ENCODE measurements at regions not wholly inside any gene's neighbourhood (a gene's known extent, or its start where the extent isn't known, plus 50 kb on each side); places are given as distances from the start of the nearest gene placed in this dataset.
"Not testable (repeated sequence)": the region's sequence is repeated elsewhere in the genome, so short reads cannot be mapped to it uniquely, and the experiment has no call there.

DNA sequence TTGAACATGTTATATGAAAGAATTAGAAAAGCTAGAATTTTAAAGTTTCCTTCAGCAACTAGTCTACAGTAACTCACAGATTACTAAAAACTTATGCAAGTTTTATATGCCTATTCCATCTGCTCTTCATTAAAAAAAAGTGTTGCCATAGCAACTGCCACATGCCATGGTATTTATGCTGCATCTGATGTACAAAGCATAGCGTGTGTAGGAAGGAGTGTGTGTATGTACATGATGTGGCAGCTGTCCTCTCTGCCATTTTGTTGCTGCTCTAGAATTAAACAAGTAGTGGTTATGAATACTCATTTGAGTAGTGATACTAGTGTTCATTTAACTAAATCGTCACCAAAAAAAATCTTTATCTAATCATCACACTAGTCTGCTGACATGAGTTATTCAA lies 593.5 kb downstream of the CETN3 start:
- no peak overlapping the region for H3K4me3 ChIP-seq
- WGBS, 2 donors, result 86 to 90% methylated on average over 2 of the region's 2 CpGs

DNA sequence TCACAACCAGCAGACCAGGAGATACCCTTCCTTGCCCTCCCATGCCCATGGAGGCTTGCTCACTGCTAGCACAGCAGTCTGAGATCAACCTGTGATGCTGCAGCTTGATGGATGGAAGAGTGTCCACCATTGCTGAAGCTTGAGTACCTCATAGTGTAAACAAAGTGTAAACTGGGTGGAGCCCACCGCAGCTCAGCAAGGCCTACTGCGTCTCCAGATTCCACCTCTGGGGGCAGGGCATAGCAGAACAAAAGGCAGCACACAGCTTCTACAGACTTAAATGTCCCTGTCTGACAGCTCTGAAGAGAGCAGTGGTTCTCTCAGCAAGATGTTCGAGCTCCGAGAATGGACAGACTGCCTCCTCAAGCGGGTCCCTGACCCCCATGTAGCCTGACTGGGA lies 608.8 kb downstream of the CETN3 start:
- 85 to 88% methylated on average over 5 of the region's 5 CpGs for WGBS, 2 donors
- H3K9me3 ChIP-seq; H3K36me3 ChIP-seq; H3K27me3 ChIP-seq; H3K4me3 ChIP-seq; DNase-seq; H3K27ac ChIP-seq; H3K4me1 ChIP-seq; intact Hi-C loops (cut with DNase I): not testable (repeated sequence)

More for the DNA sequence above, 593.5 kb downstream of the CETN3 start:
- no peak for TF ChIP-seq POLR2A (IDR thresholded peaks at IDR 0.05)
- TF ChIP-seq POLR2AphosphoS5 (IDR thresholded peaks at IDR 0.05), result no peak
- TF ChIP-seq, protein P1, sequence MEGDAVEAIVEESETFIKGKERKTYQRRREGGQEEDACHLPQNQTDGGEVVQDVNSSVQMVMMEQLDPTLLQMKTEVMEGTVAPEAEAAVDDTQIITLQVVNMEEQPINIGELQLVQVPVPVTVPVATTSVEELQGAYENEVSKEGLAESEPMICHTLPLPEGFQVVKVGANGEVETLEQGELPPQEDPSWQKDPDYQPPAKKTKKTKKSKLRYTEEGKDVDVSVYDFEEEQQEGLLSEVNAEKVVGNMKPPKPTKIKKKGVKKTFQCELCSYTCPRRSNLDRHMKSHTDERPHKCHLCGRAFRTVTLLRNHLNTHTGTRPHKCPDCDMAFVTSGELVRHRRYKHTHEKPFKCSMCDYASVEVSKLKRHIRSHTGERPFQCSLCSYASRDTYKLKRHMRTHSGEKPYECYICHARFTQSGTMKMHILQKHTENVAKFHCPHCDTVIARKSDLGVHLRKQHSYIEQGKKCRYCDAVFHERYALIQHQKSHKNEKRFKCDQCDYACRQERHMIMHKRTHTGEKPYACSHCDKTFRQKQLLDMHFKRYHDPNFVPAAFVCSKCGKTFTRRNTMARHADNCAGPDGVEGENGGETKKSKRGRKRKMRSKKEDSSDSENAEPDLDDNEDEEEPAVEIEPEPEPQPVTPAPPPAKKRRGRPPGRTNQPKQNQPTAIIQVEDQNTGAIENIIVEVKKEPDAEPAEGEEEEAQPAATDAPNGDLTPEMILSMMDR (IDR thresholded peaks at IDR 0.05), result no peak
- TF ChIP-seq EP300 (IDR thresholded peaks at IDR 0.05), result no peak
- no peak for DNase-seq
- intact Hi-C loops (cut with DNase I), result no loop called here
- Histone ChIP-seq H3K36me3 (no peaks in the 10 kb centered on the region), H3K27ac (no peak overlapping the region), H3K4me1 (no peaks in the 10 kb centered on the region), H3K27me3 (no peaks in the 10 kb centered on the region), H3K9me3 (no peaks in the 10 kb centered on the region)

DNA sequence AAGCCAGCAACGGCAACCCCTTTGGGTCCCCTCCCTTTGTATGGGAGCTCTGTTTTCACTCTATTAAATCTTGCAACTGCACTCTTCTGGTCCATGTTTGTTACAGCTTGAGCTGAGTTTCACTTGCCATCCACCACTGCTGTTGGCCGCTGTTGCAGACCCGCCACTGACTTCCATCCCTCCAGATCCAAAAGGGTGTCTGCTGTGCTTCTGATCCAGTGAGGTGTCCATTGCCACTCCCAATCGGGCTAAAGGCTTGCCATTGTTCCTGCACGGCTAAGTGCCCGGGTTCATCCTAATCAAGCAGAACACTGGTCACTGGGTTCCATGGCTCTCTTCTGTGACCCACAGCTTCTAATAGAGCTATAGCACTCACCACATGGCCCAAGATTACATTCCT lies 615.1 kb downstream of the CETN3 start:
- intact Hi-C loops (cut with DNase I), result not testable (repeated sequence)

DNA sequence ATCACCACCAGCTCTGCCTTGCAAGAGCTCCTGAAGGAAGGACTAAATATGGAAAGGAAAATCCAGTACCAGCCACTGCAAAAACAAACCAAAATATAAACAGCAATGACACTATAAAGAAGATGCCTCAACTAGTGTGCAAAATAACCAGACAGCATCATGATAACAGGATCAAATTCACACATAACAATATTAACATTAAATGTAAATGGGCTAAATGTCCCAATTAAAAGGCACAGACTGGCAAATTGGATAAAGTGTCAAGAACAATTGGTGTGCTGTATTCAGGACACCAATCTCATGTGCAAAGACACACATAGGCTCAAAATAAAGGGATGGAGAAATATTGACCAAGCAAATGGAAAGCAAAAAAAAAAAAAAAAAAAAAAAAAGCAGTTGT lies 629.8 kb downstream of the CETN3 start:
- H3K4me3 ChIP-seq; H3K36me3 ChIP-seq; H3K4me1 ChIP-seq; DNase-seq; H3K27me3 ChIP-seq; H3K27ac ChIP-seq; intact Hi-C loops (cut with DNase I): not testable (repeated sequence)
- peaks cover 0 to 14% (median 8%) of the 10 kb centered on the region in 4 donors for H3K9me3 ChIP-seq

More for the DNA sequence above, 615.1 kb downstream of the CETN3 start:
- not testable (repeated sequence) for H3K9me3 ChIP-seq, H3K27me3 ChIP-seq, H3K36me3 ChIP-seq, DNase-seq, H3K27ac ChIP-seq, H3K4me3 ChIP-seq, H3K4me1 ChIP-seq
- WGBS, 2 donors, result 89 to 96% methylated on average over 6 of the region's 6 CpGs

DNA sequence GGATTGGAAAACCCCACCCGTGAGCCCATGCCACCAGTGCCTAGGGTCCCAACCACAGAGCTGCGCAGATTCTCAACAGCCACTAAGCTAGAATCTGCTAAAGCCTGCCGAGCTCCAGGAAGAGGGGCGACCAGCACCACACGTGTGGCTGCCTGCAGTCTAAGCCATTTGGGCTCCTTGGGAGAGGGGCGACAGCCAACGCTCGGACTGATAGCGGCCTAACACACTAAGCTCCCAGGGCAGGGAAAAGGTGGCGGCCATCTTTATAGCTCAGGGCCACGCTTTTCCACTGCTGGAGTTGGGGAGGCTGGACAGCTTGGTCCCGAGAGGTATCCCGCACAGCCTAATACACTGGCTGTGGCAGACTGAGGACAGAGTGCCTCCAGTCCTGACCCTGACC lies 631.8 kb downstream of the CETN3 start:
- Histone ChIP-seq H3K9me3 (peaks cover 0 to 14% (median 8%) of the 10 kb centered on the region in 4 donors), H3K27ac (no peak overlapping the region), H3K27me3 (no peaks in the 10 kb centered on the region), H3K4me1 (no peaks in the 10 kb centered on the region), H3K4me3 (no peak overlapping the region), H3K36me3 (no peaks in the 10 kb centered on the region)
- WGBS, 2 donors, result 96 to 97% methylated on average over 13 of the region's 13 CpGs
- intact Hi-C loops (cut with DNase I), result no loop called here
- TF ChIP-seq EP300 (IDR thresholded peaks at IDR 0.05), result no peak
- TF ChIP-seq POLR2AphosphoS5 (IDR thresholded peaks at IDR 0.05), result no peak
- no peak for TF ChIP-seq POLR2A (IDR thresholded peaks at IDR 0.05)
- TF ChIP-seq, protein P1 (IDR thresholded peaks at IDR 0.05), result no peak
- DNase-seq, result no peak

DNA sequence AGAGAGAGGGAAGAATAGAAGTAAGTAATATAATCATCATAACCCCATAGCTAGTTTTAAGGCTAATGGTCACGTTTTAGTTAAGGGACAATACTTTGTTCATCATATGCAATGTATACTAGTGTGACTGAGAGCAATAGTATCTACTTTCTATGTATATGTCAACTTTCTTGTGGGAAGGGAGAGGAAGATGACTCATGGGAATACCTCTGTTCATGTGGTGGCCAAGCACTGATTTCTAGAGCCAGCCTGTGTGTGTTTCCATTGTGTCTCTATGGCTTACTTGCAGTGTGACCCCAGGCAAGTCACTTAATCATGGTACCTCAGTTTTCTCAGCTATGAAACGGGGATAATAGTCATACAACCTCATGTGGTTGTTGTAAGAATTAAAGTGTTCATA lies 639.6 kb downstream of the CETN3 start:
- no peak overlapping the region for H3K27ac ChIP-seq
- no peak for TF ChIP-seq POLR2AphosphoS5 (IDR thresholded peaks at IDR 0.05)
- TF ChIP-seq, protein P1 (IDR thresholded peaks at IDR 0.05), result no peak
- TF ChIP-seq EP300 (IDR thresholded peaks at IDR 0.05), result no peak
- TF ChIP-seq POLR2A (IDR thresholded peaks at IDR 0.05), result no peak
- DNase-seq, result no peak
- no peaks in the 10 kb centered on the region for H3K9me3 ChIP-seq
- no peaks in the 10 kb centered on the region for H3K27me3 ChIP-seq
- H3K4me3 ChIP-seq, result no peak overlapping the region
- H3K36me3 ChIP-seq, result no peaks in the 10 kb centered on the region
- no peaks in the 10 kb centered on the region for H3K4me1 ChIP-seq
- 70 to 79% methylated on average over 2 of the region's 2 CpGs for WGBS, 2 donors
- intact Hi-C loops (cut with DNase I), result no loop called here
